ENCODE measurements at regions not wholly inside any gene's neighbourhood (a gene's known extent, or its start where the extent isn't known, plus 50 kb on each side); places are given as distances from the start of the nearest gene placed in this dataset.

DNA sequence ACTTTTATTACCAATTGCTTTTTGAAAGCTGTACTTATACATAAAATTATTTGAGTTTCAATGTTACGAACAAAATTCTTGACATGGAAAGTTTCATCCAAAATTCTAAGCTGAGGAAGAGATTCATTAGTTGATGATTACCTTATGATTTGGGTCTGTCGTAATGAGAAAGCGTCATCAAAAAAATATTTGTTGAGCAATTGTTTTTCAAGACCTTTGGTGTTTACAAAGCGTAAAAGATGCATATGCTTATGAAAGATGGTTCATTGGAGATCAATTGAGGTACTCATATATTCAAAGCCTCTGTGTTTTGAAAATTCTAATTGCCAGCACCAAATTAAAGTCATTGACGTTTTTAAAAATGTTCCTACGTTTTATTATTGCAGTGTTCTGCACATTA is 110.5 kb upstream of the DOK5 start:
- no peak for DNase-seq

DNA sequence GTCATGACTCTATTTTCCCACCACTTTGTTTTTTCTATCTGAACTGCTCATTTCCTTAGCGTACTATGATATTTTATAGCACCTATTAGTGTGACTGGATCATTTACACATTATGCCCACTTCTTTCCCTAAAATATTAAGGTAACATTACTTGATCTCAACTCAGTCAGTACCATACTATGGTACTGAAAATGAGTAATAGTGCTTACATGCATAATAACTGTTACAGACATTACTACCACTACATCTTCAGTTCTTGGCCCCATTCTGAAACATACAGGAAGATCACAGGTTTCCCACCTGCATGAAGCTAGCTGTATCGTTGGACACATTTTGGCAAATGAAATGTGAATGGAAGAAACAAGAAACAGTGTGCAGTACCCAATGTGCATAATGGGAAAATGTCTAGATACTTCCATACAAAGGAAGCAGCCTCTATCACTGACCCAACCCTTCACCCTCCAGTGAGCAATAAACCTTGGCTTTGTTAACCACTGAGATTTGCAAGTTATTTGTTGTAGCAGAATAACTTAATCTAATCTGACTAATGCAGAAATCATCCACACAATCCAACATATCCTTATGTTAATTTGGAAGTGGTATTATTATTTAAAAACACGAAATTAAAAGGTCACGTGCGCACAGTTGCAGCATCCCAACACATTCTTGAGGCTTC is 108.6 kb upstream of the DOK5 start:
- DNase-seq: no peak

DNA sequence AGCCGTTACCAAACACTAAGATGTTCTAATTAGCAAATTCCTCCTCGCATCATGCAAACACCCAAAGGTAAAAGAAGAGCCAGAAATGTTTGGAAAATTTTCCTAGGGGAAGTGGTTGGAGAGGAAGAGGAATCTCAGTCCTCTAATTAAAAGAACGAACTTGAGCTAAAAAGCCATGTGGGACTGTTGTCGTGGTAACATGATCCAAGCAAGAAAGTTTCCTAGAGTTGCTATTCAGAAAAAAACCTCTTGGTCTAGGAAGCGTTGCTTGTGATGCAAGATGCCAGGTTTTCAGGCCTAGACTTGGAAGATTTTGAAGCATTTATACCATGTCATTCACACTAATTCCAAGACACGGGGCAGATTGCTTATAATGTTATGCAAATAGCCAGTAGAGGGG is 106.8 kb upstream of the DOK5 start:
- DNase-seq: no peak

DNA sequence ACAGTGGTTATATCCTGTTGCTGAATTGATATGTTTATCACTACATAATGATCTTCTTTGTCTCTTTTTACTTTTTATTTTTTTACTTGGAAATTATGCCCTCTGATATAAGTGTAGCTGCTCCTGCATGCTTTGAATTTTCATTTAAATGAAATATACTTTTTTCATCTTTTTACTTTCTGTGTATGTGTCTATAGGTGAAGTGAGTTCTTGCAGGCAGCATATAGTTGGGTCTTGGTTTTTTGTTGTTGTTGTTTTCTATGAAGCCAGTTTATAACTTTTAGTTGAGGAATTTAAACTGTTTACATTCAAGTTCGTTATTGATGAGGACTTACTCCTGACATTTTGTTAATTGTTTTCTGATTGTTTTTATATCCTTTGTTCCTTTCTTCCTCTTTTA is 103.1 kb upstream of the DOK5 start:
- no peak for DNase-seq

DNA sequence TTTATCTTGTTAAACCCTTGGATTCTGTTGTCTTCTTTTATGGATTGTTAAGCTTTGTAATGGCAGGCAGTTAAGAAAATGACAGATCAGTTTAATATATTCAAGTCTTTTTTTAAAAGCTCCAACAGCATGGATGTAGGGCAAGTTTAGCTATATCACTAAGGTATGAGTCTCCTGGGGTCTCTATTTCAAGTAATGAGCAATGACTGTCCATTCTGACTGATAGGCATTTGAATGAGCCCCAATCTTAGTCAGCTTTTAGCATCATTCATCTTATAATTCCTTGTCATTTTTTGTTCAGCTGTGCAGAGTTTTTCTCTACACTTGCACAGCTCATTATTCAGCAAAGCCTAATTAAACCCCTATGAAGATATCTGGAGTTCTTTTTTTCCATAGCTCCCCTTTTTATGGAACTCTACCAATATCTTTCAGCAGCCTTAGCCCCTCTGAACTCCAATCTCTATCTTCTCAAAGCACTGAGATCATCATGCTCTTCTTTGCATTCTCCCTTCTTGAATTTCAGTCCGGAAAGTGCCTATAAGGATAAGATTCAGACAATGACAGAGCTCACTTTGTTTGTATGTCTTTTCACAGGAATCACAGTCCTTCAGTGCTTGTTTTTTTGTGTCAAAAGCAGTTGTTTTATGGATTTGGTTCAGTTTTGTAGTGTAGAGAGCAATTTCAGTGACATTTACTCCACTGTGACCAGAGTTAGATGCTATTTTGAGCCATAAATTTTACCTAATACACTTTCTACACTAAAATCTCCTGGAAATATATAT is 97.2 kb upstream of the DOK5 start:
- no peak for DNase-seq

DNA sequence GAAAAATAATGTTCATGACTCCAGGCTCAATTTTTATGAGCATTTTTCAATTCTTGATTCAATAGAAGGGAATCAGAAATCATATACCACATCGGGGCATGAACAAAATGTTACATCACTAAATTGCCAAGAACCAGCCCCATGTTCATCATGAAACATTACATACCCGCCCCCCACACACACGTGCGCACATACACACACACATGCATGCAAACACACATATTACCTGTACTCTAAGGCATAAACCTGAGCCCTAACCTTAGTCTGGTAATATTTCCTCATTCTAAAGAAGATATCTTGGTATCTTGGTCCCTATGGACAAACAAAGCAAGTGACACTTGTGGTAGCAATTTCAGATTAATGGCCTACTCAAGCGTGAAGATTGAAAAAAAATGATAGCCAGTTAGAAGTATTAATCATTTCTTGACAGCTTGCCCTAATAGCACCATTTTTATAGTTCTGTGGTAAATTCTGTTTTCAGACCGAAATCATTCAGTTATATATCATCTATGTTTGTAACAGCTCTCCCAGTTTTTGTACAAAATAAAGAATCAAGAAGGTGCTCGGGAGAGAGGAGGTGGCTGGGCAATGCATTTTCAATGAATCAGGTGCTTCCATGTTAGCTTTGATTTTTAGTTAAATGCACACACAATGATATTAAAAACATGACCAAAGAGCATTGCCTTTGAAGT is 95.4 kb upstream of the DOK5 start:
- no peak for DNase-seq

DNA sequence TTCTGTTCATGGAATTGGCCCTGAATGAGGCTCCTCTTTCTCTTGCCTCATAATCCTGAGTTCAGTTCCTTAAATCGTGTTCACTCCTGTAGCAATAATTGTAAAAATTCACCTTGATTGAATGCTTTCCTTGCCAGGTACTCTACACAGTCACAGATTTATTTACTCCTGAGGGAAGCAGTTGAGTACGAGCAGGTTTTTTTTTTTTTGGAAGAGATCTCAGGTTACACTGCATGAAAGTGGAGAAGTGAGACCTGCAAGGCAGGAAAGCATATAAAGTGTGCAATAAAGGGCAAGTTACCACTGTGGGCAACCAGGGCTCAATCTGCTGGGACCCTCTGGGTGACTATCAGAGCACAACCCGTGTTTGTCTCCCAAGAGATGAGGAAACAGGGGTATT is 93.0 kb upstream of the DOK5 start:
- DNase-seq: no peak

DNA sequence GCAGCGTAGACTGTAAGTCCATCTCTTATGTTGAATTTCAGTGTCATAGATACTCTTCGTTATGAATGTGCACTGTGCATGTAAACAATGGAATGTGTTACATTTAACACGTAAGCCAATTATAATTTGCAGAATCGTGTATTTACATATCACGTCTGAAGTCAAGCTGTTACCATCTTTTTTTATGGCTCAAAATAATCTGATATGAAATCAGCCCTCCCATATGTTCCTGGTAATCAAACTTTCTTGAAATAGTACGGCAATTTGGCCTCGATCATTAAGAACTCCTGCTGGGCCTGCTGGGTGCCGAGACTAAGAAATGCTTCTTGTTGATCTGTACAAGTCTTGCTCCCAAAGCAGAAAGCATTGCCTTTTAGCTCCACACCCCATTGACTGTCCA is 89.6 kb upstream of the DOK5 start:
- no peak for DNase-seq

DNA sequence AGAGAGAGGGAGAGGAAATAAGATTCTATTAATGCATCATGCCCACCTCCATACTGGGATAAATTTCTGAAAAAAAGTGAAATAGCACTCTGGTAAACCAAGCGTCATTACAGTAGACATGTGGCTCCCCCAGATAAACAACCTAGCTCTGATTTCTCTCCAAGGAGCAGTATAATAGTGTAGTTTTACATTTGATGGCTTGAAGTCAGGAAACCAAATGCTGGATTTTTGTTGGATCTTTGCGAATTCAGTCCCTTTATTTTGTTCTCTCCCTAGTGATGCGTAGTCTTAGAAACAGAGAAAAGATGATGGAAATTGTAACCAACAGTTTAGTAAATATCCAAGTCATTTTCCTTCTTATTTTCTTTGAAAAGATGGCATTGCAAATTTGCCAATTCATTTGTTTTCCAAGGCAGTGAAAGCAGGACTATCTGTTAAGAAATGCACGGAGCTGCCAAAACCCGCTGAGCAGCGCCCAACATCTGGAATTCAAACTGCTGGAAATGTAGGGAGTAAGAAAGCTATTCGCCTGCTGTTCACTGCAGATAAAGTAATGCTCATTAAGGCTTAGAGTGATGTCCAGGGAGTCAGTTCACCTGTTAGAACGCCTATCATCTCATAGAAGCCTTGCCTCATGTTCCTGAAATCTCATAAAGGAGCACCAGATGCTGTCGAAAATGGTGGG is 85.7 kb upstream of the DOK5 start:
- peak; percentile 58 for DNase-seq

DNA sequence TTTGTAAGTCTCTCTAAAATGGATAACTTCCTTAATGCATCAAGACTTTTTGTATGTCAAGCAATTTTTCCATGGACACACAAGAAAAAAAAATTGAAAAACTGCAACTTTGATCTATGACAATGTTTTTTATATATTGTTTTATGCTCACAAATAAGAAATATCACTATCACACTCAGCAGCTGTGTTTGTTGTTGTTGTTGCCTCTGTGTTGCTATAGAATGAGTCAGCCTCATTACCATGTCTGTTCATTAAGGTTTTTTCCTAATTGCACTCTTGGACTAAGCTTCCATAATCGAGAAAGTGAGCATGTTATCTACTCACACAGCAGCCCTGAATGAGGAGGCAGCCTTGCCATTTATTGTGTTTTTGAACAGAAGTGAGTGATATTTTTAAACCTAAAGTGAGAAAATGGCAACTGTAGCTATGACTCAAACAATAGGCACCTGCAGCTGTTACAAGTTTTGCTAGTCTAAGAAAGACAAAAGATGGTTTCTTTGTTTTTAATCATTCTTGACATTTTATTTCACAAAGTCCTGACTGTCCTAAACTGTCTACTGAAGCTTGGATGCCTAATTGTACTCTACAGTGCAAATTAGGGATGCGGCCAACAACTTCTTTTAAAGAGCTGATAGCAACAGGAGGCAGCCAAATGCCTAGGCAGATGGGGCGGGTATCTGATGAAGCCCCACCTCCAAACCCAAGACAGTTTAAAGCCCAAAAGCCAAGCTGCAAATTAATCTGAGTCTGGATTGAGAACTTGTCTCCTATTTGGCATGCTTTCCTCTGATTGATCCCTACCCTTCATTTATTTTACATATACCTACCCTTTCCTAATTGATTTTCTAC is 77.9 kb upstream of the DOK5 start:
- no peak for DNase-seq

DNA sequence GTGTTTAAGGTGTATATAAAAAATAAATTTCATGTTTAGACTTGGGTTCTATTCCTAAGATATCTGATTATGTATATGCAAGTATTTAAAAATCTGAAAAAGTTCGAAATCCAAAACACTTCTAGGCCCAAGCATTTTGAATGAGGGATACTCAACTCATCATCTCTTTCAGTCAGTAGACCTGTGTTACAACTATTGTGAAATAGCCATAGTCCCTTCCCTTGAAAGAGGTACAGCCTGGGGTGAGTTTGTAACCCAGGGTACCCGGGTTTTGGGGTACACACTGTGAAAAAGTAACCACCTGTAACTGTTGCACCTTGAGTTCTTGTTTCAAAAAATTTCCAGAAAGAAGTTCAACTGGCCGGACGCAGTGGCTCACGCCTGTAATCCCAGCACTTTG is 76.6 kb upstream of the DOK5 start:
- no peak for DNase-seq

DNA sequence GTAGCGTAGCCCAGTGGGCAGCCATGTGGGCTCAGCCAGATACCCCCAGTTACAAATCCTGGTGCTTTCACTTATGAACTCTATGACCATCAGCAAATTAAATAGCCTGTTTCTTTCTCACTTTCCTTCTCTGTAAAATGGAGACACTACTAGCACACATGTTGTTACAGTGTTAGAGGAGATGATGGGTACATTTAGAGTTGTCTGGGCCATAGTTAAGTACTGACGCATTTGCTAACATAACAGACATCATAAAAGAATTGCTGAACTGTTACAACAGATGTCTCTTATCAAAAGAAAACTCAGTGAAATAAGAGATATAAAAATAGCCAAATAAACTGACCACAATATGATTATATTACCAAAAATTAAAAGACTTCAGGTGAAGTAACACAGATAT is 69.9 kb upstream of the DOK5 start:
- no peak for DNase-seq

DNA sequence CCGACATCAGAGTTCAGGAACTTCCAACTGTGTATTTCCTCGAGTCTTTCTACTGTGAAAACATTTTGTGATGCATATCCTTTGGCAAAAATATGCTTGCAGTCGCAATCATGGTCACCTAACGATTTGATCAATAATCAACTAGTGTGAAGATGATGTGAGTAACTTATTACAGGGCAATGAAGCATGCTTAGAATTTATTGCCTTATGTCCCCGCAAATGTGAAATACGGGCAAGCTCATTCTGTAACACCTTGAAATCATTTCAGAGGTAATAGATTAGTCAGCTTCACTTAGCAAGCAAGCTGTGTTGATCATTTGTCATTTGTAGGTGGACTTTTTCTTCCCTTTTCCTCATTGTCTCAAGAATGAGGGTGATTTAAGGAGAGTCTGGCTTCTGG is 67.9 kb upstream of the DOK5 start:
- no peak for DNase-seq

DNA sequence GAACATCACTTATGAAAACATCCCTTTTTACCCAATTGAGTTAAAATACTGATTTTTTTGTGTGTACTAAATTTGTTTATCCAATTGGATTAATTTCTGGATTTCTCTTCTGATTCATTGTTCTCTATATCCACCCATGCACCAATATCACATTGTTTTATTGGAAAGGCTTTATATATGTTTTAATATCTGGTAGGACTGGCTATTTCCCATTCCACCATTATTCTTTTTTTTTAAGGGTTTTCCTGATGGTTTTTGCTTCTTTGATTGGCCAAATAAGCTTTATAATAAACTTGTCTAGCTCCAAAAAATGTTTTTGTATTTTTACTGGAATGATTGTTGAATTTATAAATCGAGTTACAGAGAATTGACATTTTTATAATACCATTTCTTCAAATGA is 59.4 kb upstream of the DOK5 start:
- no peak for DNase-seq

DNA sequence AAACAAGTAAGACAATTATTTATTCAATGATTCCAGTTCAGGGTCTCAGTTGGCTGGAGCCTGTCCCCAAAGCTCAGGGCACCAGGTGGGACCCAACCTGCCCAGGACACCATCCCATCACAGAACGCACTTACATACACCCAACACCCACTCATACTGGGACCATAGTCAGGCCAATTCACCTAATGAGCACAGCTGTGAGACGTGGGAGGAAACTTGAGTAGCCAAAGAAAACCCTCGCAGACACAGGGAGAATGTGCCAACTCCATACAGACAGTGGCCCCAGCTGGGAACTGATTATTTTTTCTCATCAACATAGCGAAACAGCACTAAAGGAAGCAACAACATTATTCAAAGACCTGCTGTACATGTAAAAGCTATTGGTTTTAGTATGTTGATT is 58.6 kb upstream of the DOK5 start:
- peak; percentile 18 for DNase-seq

DNA sequence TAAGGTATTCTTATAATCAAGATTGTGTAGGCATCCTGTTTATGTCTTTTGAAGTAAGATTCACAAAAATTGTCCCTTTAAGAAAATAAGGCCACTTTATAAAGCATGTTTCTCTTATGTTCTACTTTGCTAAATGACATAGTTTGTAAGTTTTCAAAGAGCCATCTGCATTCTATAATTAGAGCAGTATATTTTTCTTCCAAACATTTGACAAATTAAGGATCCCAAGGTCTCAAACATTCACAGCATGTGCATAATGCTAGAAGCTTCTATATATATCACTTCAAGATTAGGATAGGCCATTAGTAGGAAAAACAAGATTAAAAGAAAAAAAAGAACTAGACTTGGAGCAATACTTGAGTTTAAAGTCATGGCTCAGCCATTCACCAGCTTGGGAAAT is 55.9 kb upstream of the DOK5 start:
- no peak for DNase-seq

All from right hindlimb (tissue), 1 donor.